Activated T-cell treated with anti-CD3 and anti-CD28 coated beads for 24 hours (primary cell): ENCODE measurements at regions not wholly inside any gene's neighbourhood (a gene's known extent, or its start where the extent isn't known, plus 50 kb on each side); places are given as distances from the start of the nearest gene placed in this dataset.
"Not testable (repeated sequence)": the region's sequence is repeated elsewhere in the genome, so short reads cannot be mapped to it uniquely, and the experiment has no call there.

ENCODE experiments used
- DNase-seq: peaks from one replicate; pipeline ENCODE4 v3.0.0-alpha.2; 2020; ENCODE audit warnings: low read depth

DNA sequence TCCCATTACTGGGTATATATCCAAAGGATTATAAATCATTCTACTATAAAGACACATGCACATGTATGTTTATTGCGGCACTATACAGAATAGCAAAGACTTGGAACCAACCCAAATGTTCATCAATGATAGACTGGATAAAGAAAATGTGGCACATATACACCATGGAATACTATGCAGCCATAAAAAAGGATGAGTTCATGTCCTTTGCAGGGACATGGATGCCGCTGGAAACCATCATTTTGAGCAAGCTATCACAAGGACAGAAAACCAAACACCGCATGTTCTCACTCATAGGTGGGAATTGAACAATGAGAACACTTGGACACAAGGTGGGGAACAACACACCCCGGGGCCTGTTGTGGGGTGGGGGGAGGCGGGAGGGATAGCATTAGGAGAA is 57.0 kb upstream of the NEUROD1 start:
- DNase-seq, result not testable (repeated sequence)

DNA sequence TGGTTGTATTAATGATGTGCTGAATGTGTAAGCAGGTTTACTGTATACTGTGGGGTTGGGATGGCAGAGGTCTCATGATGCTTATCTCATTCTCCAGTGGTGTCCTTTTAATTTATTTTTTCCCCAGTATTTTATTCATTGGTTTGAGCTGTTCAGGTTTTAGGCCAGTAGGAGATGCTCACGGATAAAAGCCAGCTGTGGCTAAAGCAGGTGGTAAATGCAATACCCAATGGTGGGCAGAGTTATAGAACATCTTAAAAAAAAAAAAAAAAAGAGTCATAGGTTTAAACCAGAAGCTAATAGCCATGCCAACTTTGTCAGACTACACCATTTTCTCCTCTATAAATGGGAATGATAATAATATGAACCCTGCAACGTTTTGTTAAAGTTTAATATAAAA is 57.8 kb upstream of the NEUROD1 start:
- no peak for DNase-seq

DNA sequence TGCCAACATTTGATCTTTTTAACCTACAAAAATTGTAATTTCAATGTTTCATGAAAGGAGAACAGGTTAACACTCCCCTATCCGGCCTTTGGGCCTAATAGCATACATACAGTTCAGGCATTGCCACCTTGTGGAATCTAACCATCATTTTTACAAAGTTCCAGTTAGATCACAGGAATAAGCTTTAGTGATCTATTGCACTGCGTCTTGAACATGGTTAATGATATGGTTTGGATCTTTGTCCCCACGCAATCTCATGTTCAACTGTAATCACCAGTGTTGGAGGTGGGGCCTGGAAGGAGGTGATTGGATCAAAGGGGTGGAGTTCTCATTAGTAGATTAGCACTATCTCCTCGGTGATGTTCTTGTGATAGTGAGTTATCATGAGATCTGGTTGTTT is 58.2 kb upstream of the NEUROD1 start:
- DNase-seq, result no peak

DNA sequence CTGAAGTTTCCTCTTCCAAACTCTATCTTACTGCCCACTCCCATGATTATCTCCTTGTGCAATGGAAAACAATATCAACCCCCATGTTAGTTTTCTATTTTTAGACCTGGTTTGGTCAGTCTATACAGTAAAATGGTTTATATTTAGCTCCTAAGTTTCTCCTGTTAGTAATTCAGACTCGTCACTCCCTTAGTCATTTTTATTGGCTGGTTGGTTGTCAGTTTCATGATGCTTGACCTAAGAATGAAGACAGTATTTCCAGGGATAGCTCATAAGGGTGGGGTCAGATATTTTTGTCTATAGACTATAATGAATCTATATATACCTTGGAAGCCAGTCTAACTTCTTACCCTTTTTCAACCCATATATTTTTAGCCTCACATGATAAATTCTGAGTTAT is 61.4 kb upstream of the NEUROD1 start:
- DNase-seq, result no peak

DNA sequence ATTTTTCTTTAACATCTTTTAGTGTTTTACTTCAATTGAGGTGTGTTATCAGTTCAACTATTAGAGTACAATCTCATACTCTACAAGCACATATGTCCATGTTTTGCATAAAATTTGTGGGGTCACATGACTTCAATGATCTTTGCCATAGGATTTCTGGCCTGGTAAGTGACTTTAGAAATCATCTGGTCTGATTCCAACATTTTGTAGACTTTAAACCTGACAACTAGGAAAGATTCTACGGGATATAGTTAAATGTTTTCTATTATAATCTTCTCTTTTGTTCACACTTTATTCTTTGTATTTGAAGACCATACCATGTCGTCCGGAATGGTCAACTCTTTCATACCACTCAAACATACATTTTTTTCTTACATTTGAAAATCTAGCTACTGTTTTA is 62.0 kb upstream of the NEUROD1 start:
- DNase-seq, result no peak

- peak; percentile 8 for DNase-seq
Observed at GRCh38 chr2:181742922-181743722, 62.8 kb upstream of the NEUROD1 start.

DNA sequence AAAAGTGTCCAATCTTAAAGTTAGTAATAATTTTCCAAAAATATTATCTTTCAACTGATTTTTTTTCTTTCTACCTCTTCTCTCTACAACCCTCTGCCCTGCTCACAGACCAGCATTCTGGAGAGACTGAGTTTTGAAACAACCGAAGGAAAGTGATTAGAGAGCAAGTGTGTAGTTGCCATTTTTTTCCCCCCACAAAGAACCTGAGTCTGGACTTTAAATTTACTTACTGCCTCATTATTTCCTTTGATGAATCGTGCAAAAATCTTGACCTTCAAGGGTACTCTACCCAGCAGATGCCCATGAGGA is 63.4 kb upstream of the NEUROD1 start:
- no peak for DNase-seq

GRCh38 chr2:181745796-181746540 is 65.7 kb upstream of the NEUROD1 start:
- DNase-seq, result no peak

- no peak for DNase-seq
Observed at GRCh38 chr2:181746844-181747243, 66.5 kb upstream of the NEUROD1 start.

- DNase-seq, result no peak
Observed at GRCh38 chr2:181750305-181750704, 70.0 kb upstream of the NEUROD1 start.

- no peak for DNase-seq
Observed at GRCh38 chr2:181751266-181752030, 71.1 kb upstream of the NEUROD1 start.

- DNase-seq, result no peak
Observed at GRCh38 chr2:181752301-181752700, 72.0 kb upstream of the NEUROD1 start.

DNA sequence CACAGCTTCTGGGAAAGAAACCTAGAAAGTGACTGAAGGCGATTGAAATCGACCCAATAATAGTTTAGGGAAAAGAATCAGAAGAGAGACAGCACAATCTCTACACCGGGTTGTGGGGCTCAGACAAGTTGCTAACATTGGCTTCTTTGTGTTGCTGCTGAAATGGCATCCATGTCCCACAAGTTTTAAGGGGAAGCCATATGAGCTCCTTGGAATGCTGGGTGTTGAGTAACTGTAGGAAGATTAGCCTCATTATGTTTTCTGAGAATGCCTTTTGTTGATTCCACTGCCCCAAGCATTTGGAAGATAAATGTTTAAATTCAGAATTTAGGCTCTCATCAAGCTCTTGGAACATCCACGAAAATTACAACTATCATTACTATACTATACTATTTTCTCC is 73.4 kb upstream of the NEUROD1 start:
- DNase-seq, result no peak

- no peak for DNase-seq
Observed at GRCh38 chr2:181754105-181754504, 73.8 kb upstream of the NEUROD1 start.

GRCh38 chr2:181755181-181755580 is 74.9 kb upstream of the NEUROD1 start:
- no peak for DNase-seq

DNA sequence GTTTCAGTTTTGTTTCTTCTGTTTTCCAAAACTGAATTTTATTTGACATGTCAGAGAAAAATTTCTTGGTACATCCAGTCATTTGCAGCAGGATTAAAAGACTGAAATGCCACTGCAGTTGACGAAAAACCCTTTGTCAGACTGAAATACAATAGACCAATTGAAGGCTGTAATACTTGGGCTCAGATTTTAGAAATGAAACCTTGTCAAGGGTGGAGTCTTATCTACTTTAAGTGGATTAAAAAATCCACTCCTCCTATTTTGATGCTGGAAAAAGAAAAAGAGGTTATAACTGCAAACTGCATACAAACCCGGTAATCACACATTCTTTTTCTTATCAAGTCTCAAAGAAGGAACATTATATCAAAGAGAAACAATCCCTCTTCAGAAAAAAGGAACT is 80.2 kb upstream of the NEUROD1 start:
- DNase-seq, result no peak

DNA sequence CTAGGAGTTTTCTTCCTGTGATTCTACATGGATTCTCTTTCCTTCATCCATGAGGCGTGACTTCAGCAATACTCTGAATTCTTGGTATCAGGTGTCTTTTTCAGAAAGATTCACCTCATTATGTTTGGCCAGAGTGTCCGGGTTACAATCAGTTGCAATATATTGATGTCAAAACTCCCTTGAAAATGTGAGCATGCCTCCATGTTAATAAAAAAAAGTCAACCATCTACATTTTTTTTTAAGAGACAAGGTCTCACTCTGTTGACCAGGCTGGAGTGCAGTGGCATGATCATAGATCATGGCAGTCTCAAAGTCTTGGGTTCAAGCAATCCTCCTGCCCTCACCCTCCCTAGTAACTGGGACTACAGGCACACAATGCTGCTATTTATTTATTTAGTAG is 80.9 kb upstream of the NEUROD1 start:
- DNase-seq, result no peak

- DNase-seq, result no peak
Observed at GRCh38 chr2:181762000-181762399, 81.7 kb upstream of the NEUROD1 start.

DNA sequence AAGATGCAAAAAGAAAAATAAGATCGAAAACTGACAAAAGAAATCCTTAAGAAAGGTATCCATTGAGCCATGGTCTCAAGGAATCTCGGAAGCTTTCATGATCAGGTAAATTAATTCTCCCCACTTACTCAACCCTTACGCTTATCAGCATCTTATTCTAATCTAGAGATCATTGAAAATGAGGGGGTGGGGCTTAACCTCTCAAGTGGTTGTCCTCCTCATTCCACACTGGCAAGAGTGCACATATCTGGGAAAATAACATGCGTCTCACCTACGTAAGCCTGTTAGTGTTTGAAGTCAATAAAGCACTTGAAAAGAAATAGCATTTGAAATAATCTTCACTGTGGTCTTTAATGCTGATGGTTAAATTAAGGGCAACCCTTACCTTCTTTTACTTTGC is 82.5 kb upstream of the NEUROD1 start:
- no peak for DNase-seq

GRCh38 chr2:181763423-181763822 is 83.1 kb upstream of the NEUROD1 start:
- no peak for DNase-seq

DNA sequence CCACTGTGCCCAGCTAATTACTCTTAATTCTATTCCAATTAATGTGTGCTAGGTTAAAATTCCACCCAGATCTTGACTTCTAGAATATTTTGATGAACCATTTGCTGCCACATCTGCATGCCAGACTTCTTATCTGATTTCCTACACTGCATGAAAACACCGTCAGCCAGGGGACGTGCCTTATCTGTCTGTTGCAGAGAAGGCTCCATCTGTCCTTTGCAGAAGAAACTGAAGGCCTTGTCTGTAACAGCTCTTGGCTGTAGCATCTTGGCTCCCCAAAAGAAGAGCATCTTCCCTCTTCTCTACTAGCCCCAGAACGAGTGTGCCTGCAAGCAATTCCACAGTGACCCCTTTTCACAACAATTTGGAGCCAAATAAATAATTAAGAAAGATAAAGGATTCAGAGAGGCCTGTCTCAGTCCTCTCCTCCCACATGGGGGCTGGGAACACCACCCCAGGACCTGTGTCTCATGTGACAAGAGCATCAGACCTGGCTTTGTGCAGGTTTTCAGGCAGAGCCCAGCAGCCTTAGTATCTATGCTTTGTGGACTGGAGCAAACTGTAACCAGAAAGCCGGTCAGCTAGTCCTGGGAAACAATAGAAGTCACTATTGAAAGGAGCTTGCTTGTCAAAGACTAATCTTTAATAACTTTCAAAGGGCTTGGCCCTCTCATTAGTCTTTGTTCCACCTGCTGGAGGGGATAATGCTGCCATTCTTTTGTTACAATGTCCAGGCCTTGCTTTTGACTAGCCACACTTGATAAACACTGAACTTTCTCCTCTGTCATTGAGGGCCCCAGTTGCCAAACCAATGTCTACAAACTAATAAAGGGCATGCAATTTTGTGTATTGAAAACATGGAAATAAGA is 84.0 kb upstream of the NEUROD1 start:
- no peak for DNase-seq

- no peak for DNase-seq
Observed at GRCh38 chr2:181766129-181766528, 85.8 kb upstream of the NEUROD1 start.
